Kidney epithelial cell (primary cell): ENCODE measurements at regions not wholly inside any gene's neighbourhood (a gene's known extent, or its start where the extent isn't known, plus 50 kb on each side); places are given as distances from the start of the nearest gene placed in this dataset.

Experiments used
- DNase-seq: peaks from one replicate; pipeline ENCODE4 v3.0.0-alpha.2; 2010; ENCODE audit warnings: low read depth
- H3K27me3 ChIP-seq: 2 replicates; pipeline ENCODE4 v1.6.0; 2011; ENCODE audit warnings: low read length; ENCODE audit not compliant: control insufficient read depth, insufficient read depth
- H3K36me3 ChIP-seq: 2 replicates; pipeline ENCODE4 v1.5.1; 2011; ENCODE audit warnings: low read length; ENCODE audit not compliant: control insufficient read depth, insufficient read depth
- H3K4me3 ChIP-seq: 2 replicates; pipeline ENCODE4 v1.5.1; 2011; ENCODE audit warnings: low read depth, mild to moderate bottlenecking, control low read depth, low read length
- TF ChIP-seq, protein P1 (sequence below): IDR thresholded peaks from 2 replicates; pipeline ENCODE4 v1.5.1; 2011; ENCODE audit warnings: mild to moderate bottlenecking, moderate library complexity, low read length, control low read depth, inconsistent platforms; ENCODE audit not compliant: insufficient read depth, poor library complexity, severe bottlenecking

DNA sequence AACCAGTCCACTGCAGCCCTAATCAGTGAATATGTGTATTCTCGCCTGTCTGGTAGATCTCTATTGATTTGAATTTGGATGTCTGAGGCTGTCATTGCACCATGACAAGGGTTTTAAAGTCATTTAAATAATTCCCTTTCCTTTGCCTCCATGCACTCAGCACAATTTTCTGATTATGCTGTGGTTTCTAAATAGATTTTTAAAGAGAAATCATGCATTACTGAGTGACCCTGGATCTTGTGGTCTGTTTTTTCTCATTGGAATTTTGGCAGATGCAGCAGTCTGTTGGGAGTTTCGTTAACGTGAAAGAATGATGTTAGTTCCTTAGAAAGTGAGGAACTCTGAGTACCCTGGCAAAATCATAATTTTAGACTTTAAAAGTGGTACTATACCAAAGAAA is 396.0 kb downstream of the LRRC70 start:
- Histone ChIP-seq H3K36me3 (no peaks in the 10 kb centered on the region), H3K4me3 (no peak overlapping the region), H3K27me3 (no peaks in the 10 kb centered on the region)
- TF ChIP-seq, protein P1, sequence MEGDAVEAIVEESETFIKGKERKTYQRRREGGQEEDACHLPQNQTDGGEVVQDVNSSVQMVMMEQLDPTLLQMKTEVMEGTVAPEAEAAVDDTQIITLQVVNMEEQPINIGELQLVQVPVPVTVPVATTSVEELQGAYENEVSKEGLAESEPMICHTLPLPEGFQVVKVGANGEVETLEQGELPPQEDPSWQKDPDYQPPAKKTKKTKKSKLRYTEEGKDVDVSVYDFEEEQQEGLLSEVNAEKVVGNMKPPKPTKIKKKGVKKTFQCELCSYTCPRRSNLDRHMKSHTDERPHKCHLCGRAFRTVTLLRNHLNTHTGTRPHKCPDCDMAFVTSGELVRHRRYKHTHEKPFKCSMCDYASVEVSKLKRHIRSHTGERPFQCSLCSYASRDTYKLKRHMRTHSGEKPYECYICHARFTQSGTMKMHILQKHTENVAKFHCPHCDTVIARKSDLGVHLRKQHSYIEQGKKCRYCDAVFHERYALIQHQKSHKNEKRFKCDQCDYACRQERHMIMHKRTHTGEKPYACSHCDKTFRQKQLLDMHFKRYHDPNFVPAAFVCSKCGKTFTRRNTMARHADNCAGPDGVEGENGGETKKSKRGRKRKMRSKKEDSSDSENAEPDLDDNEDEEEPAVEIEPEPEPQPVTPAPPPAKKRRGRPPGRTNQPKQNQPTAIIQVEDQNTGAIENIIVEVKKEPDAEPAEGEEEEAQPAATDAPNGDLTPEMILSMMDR = no peak
- DNase-seq = no peak

GRCh38 chr5:62969409-62970120 is 390.9 kb downstream of the LRRC70 start:
- TF ChIP-seq, protein P1 = no peak
- no peak for DNase-seq
- no peak overlapping the region for H3K4me3 ChIP-seq

DNA sequence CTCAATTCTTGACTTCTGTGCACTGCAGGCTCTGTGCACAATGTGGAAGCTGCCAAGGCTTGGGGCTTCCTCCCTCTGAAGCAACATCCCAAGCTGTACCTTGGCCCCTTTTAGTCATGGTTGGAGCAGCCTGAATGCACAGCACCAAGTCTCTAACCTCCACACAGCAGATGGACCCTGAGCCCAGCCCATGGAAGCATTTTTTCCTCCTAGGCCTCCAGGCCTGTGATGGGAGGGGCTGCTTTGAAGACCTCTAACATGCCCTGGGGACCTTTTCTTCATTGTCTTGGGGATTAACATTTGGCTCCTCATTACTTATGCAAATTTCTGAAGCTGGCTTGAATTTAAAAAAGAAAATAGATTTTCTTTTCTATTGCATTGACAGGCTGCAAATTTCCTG is 385.8 kb downstream of the LRRC70 start:
- no peak for DNase-seq
- Histone ChIP-seq H3K36me3 (no peaks in the 10 kb centered on the region), H3K27me3 (no peaks in the 10 kb centered on the region), H3K4me3 (no peak overlapping the region)
- TF ChIP-seq, protein P1 = no peak

More at GRCh38 chr5:62969409-62970120, 390.9 kb downstream of the LRRC70 start:
- Histone ChIP-seq H3K27me3 (no peaks in the 10 kb centered on the region), H3K36me3 (no peaks in the 10 kb centered on the region)

DNA sequence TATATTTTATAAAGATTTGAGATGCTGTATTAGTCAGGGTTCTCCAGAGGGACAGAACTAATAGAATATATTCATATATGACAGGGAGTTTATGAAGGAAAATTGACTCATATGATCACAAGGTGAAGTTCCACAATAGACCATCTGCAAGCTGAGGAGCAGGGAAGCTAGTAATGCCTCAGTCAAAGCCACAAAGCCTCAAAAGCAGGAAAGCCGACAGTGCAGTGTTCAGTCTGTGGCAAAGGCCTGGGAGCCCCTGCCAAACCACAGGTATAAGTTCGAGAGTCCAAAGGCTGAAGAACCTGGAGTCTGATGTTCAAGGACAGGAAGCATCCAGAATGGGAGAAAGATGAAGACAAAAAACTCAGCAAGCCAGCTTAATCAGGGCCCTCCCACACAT is 382.2 kb downstream of the LRRC70 start:
- no peaks in the 10 kb centered on the region for H3K27me3 ChIP-seq
- TF ChIP-seq, protein P1 = no peak
- DNase-seq = no peak
- no peaks in the 10 kb centered on the region for H3K36me3 ChIP-seq
- H3K4me3 ChIP-seq = no peak overlapping the region

DNA sequence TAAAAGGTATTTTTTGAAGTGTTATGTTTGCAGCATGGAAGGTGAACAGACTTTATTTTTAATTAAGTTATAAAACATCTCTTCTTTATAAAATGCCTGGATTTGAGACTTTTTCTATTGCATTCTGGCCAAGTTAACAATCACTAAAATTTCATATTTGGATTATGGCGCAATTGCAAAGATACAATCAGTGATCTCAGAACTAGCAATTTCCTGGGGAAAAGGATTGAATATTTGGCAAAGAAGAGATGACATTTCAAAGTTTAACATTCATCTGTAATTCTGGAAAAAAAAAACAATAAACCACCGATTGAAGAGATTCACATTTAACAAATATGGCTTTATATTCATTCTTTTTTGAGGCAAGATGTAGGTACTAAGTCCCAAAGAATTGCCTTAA is 378.0 kb downstream of the LRRC70 start:
- H3K36me3 ChIP-seq = no peaks in the 10 kb centered on the region
- TF ChIP-seq, protein P1 = no peak
- no peaks in the 10 kb centered on the region for H3K27me3 ChIP-seq
- H3K4me3 ChIP-seq = no peak overlapping the region
- no peak for DNase-seq

DNA sequence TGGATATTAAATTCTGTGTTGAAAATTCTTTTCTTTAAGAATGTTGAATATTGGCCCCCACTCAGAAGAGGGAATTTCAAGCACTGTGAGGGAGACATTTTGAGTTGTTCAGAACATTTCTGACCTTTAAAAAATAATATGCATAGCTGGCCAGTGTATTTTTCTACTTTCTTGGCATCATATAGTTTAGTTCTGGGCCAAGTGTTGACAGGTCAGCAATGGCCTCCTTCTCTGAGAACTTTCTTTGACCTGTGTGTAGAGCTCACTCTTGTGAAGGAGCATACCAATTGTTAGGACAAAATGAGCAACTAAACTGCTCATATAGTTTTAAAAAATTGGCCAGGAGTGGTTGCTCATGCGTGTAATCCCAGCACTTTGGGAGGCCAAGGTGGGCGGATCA is 376.0 kb downstream of the LRRC70 start:
- Histone ChIP-seq H3K36me3 (no peaks in the 10 kb centered on the region), H3K27me3 (no peaks in the 10 kb centered on the region), H3K4me3 (no peak overlapping the region)
- TF ChIP-seq, protein P1 = no peak
- no peak for DNase-seq
